ENCODE measurements at regions not wholly inside any gene's neighbourhood (a gene's known extent, or its start where the extent isn't known, plus 50 kb on each side); places are given as distances from the start of the nearest gene placed in this dataset.
"Not testable (repeated sequence)": the region's sequence is repeated elsewhere in the genome, so short reads cannot be mapped to it uniquely, and the experiment has no call there.

- peaks cover 3% of the 10 kb centered on the region; the same call in 1 of the 2 replicates for H3K27me3 Mint-ChIP-seq (ENCODE audit: insufficient read depth)
- H3K9me3 Mint-ChIP-seq = peaks cover 9% of the 10 kb centered on the region
- H3K36me3 Mint-ChIP-seq (ENCODE audit: low read depth) = no peaks in the 10 kb centered on the region
- H3K4me1 Mint-ChIP-seq (ENCODE audit: low read depth) = no peaks in the 10 kb centered on the region
- no peak overlapping the region for H3K27ac Mint-ChIP-seq
- no peak overlapping the region for H3K4me3 Mint-ChIP-seq
- no peak for TF ChIP-seq CTCF (IDR thresholded peaks at IDR 0.05)
- no peak for DNase-seq
Observed at GRCh38 chr2:153291718-153292117, 186.8 kb downstream of the RPRM start.

GRCh38 chr2:153287109-153287801 is 191.3 kb downstream of the RPRM start:
- DNase-seq = no peak
- H3K4me1 Mint-ChIP-seq (ENCODE audit: low read depth) = no peaks in the 10 kb centered on the region
- H3K27ac Mint-ChIP-seq = no peak overlapping the region
- TF ChIP-seq CTCF (IDR thresholded peaks at IDR 0.05) = peak; percentile 55
- H3K9me3 Mint-ChIP-seq = peaks cover 28% of the 10 kb centered on the region
- no peaks in the 10 kb centered on the region for H3K36me3 Mint-ChIP-seq (ENCODE audit: low read depth)
- H3K27me3 Mint-ChIP-seq (ENCODE audit: insufficient read depth) = peaks cover 3% of the 10 kb centered on the region
- peak overlapping the region; percentile 5; the same call in 1 of the 2 replicates for H3K4me3 Mint-ChIP-seq

GRCh38 chr2:153268941-153269461 is 209.6 kb downstream of the RPRM start:
- H3K9me3 Mint-ChIP-seq = peaks cover 59% of the 10 kb centered on the region
- H3K36me3 Mint-ChIP-seq (ENCODE audit: low read depth) = no peaks in the 10 kb centered on the region; the same call in 1 of the 2 replicates
- no peaks in the 10 kb centered on the region for H3K4me1 Mint-ChIP-seq (ENCODE audit: low read depth)
- no peak for DNase-seq
- no peak for TF ChIP-seq CTCF (IDR thresholded peaks at IDR 0.05)
- no peaks in the 10 kb centered on the region for H3K27me3 Mint-ChIP-seq (ENCODE audit: insufficient read depth)
- H3K4me3 Mint-ChIP-seq = no peak overlapping the region
- no peak overlapping the region for H3K27ac Mint-ChIP-seq

GRCh38 chr2:153256876-153257275 is 221.7 kb downstream of the RPRM start:
- H3K4me3 Mint-ChIP-seq; H3K27me3 Mint-ChIP-seq (ENCODE audit: insufficient read depth); H3K36me3 Mint-ChIP-seq (ENCODE audit: low read depth); DNase-seq; H3K27ac Mint-ChIP-seq; H3K4me1 Mint-ChIP-seq (ENCODE audit: low read depth): not testable (repeated sequence)
- H3K9me3 Mint-ChIP-seq = peaks cover 37% of the 10 kb centered on the region

- not testable (repeated sequence) for DNase-seq; H3K36me3 Mint-ChIP-seq (ENCODE audit: low read depth); H3K4me1 Mint-ChIP-seq (ENCODE audit: low read depth); H3K27me3 Mint-ChIP-seq (ENCODE audit: insufficient read depth); H3K4me3 Mint-ChIP-seq; H3K27ac Mint-ChIP-seq
- peaks cover 41% of the 10 kb centered on the region for H3K9me3 Mint-ChIP-seq
Observed at GRCh38 chr2:153246636-153247035, 231.9 kb downstream of the RPRM start.

GRCh38 chr2:153235516-153235915 is 243.0 kb downstream of the RPRM start:
- peaks cover 28% of the 10 kb centered on the region for H3K9me3 Mint-ChIP-seq
- DNase-seq = no peak
- H3K36me3 Mint-ChIP-seq (ENCODE audit: low read depth) = no peaks in the 10 kb centered on the region
- no peak overlapping the region for H3K27ac Mint-ChIP-seq
- no peak overlapping the region for H3K4me3 Mint-ChIP-seq
- no peak for TF ChIP-seq CTCF (IDR thresholded peaks at IDR 0.05)
- no peaks in the 10 kb centered on the region for H3K27me3 Mint-ChIP-seq (ENCODE audit: insufficient read depth)
- H3K4me1 Mint-ChIP-seq (ENCODE audit: low read depth) = no peaks in the 10 kb centered on the region

All from HFFc6 (cell line).